Activated T-cell treated with anti-CD3 and anti-CD28 coated beads, Interleukin-2, amount 50 U/mL, for 48 hours (primary cell): ENCODE measurements at regions not wholly inside any gene's neighbourhood (a gene's known extent, or its start where the extent isn't known, plus 50 kb on each side); places are given as distances from the start of the nearest gene placed in this dataset.
"Not testable (repeated sequence)": the region's sequence is repeated elsewhere in the genome, so short reads cannot be mapped to it uniquely, and the experiment has no call there.

Experiments used
- DNase-seq, 2 experiments: peaks; one replicate each; pipeline ENCODE4 v3.0.0-alpha.2; 2020

- DNase-seq = no peak
Measured at GRCh38 chr3:128548426-128549282, 55.7 kb upstream of the GATA2 start.

DNA sequence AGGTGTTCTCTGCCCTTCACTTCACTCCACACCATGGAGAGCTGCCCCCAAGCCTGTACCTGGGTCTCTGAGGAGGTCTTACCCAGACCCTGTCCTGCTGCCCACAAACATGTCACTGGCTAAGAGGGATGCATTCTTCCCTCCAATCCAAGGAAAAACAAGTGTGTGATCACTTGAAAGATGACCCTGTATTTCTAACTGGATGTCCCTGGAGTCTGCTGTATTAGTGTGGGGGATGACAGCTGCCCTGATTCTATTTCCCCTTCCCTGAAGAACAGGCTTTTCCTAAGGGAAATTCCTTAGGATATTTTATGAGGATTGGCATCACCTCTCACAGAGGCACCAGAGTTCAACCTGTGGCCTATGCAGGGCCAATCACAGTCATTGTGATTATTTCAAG lies 55.0 kb upstream of the GATA2 start:
- DNase-seq = no peak

- no peak for DNase-seq
Measured at GRCh38 chr3:128547368-128547987, 54.5 kb upstream of the GATA2 start.

- no peak for DNase-seq
Measured at GRCh38 chr3:128546646-128547045, 53.6 kb upstream of the GATA2 start.

- no peak for DNase-seq
Measured at GRCh38 chr3:128545120-128545752, 52.2 kb upstream of the GATA2 start.

- no peak for DNase-seq
Measured at GRCh38 chr3:128544190-128544589, 51.2 kb upstream of the GATA2 start.

DNA sequence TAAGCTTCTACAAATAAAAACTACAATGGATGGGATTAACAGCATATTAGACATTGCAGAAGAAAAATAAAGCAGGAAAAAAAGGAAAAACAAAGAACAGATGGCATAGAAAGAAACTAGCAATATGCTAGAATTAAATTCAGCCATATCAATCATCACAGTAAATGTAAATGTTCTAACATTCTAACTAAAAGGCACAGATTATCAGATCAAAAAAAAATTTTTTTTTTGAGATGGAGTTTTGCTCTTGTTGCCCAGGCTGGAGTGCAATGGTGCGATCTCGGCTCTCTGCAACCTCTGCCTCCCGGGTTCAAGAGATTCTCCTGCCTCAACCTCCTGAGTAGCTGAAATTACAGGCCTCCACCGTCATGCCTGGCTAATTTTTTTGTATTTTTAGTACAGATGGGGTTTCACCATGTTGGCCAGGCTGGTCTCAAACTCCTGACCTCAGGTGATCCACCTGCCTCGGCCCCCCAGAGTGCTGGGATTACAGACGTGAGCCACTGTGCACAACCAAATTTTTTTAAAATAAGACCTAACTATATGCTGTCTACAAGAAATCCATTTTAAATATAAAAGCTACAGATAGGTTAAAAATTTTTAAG lies 50.7 kb upstream of the GATA2 start:
- not testable (repeated sequence) for DNase-seq
